ELF-1 (cell line): ENCODE measurements at regions not wholly inside any gene's neighbourhood (a gene's known extent, or its start where the extent isn't known, plus 50 kb on each side); places are given as distances from the start of the nearest gene placed in this dataset.
"Not testable (repeated sequence)": the region's sequence is repeated elsewhere in the genome, so short reads cannot be mapped to it uniquely, and the experiment has no call there.

ENCODE experiments used
- DNase-seq: peaks from one replicate; pipeline ENCODE4 v3.0.0-alpha.2; 2016; ENCODE audit warnings: low read depth, low spot score

GRCh38 chr5:97922776-97923175, 739.7 kb upstream of the RIOK2 start:
- DNase-seq, result no peak

DNA sequence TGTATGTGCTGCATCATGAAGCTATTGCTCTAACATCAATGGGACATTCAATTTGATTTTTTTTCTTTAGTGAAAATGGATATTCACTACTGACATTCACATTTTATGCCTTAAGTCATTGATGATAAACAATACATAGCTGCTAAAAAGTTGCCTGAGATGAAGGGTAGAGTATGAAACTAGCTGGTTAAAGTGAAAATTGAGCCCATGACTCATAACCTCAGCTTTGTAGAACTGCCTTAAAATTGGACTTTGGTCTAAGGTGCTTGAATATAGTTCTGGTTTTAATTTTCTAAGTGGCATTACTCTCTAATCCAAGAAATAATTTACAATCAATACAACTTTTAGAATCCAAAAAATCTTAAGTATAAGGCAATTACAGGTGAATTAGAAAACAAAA, 740.4 kb upstream of the RIOK2 start:
- DNase-seq, result no peak

- no peak for DNase-seq
Measured at GRCh38 chr5:97923997-97924396, 741.0 kb upstream of the RIOK2 start.

DNA sequence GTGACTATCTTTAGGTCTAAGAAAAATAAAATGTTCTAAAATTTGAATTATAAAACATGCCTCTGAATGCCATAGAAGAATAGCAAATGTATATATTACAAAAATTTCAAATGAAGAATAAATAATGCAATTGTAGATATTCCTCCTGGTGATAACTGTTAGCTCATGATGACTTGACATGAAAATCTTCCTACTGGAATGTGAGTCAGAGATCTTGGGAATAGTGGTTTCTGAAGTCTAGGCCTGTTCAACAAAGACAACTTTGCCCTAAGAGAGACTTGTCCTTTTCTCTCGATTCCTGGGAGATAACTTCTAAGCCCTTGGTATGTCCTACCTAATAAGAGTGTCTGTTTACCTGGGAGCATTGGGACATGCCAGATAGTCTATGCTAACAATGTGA, 746.3 kb upstream of the RIOK2 start:
- no peak for DNase-seq

GRCh38 chr5:97931829-97932228, 748.8 kb upstream of the RIOK2 start:
- DNase-seq, result no peak

- no peak for DNase-seq
Measured at GRCh38 chr5:97936231-97936630, 753.2 kb upstream of the RIOK2 start.

- peak; percentile 27 for DNase-seq
Measured at GRCh38 chr5:97937846-97938245, 754.8 kb upstream of the RIOK2 start.

DNA sequence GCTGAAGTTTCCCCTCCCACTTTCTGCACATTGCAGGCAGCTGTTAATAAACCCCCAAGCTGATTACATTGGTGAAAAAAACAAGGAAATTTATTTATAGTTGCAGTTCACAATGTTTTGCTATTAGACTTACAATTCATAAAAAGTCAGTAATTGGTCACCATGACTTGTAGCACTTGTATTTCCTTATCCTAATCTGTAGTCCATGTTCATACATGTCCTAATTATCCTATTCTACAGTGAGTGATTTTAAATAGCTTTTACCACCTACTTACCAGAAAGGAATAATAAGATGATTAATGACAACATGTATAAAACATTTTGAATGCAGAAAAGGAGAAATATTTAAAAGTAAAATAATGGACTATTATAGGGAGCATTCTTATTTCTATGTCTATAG, 760.0 kb upstream of the RIOK2 start:
- no peak for DNase-seq

DNA sequence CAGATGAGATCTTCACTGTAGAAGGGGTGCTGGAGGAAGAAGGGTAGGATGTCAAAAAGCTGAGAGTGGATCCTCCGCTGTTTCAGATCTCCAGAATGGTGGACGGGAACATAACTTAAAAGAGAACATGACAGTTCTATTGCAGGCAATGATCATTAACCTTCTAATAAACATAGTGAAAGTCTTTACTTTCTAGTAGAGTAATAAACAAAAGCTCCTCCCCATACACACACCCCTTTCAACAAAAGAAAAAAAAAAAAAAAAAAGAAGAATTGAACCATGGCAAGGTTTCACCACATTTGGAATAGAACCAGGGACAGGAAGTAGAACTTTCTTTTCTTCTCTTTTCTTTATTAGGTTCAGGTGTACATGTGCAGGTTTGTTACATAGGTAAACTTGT, 768.1 kb upstream of the RIOK2 start:
- no peak for DNase-seq

GRCh38 chr5:97955450-97955849, 772.4 kb upstream of the RIOK2 start:
- no peak for DNase-seq

DNA sequence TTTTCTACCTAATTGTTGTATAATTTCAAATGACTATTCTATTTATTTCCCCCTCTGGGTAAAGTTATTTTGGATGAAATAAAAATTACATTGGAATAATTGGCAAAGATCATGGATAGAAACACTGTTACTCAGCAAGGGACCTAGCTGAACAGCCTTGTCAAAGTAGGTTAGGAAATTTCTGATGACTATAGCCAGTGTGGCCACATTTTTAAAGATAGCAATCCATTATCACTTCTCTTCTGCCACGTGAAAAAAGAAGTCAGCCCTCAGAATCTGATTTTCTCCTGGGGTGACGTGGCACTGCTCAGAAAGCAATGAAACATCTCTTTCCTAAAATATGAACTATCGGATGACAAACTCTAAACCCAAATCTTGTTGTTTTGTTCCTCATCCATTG, 784.2 kb upstream of the RIOK2 start:
- DNase-seq, result no peak

DNA sequence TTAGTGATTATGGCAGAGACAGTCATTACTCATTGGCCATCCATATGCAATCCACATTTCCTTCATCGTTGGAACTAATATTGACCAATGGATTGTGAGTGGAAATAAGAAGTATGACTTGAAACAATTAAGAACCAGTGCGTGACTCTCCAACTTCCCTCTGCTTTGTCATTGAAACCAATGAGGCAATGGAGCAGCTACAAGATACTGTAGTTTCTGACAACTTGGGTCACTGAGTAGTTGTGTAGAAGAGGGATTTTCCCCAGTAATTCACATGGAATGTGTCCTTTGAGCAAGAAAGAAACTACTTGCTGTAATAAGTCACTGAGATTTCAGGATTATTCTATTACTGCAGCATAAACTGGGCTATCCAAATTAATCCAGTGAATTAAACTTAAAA, 785.3 kb upstream of the RIOK2 start:
- DNase-seq, result no peak

GRCh38 chr5:97979740-97980139, 793.7 kb upstream of the RGMB start:
- no peak for DNase-seq

GRCh38 chr5:97980291-97980690, 793.2 kb upstream of the RGMB start:
- DNase-seq, result no peak

GRCh38 chr5:97986069-97986468, 787.4 kb upstream of the RGMB start:
- DNase-seq, result peak; percentile 7

- no peak for DNase-seq
Measured at GRCh38 chr5:97991236-97991635, 782.2 kb upstream of the RGMB start.

DNA sequence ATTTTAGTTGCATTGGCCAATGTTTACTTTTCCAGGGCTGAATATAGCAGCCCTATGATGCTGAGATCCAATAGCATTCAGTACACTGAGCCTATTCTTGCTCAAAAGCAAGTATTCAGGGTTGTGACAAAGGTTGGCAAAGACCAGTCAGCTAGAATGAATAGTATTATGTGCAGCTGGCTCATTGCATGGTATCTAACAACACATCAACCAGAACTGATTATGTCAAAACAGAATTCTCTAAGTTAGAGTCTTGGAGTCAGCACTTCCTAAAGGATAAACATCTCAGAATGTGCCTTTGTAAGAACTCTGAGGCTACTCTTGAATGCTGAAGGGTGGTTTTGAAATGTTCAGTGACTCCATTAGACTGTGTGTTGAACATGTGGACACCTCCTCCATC, 774.5 kb upstream of the RGMB start:
- DNase-seq, result no peak

DNA sequence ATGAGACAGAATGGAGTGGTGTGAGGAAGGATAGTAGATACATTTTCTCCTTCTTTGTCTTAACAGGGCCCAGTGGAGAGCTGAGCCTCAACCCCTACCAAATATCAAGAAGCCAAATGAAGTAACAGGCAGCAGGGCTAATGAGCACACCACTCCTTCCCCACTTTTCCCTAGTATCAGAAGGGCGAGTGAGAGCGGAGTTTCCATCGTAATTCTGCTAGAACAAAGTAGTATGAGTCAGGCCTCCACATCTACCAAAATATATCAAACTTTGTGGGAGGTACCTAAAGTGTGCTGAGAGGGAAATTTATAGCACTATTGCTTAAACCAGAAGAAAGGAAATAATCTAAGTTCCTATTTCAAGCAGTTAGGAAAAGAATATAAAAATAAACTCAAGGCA, 769.0 kb upstream of the RGMB start:
- DNase-seq, result no peak

- DNase-seq, result no peak
Measured at GRCh38 chr5:98016771-98017170, 756.7 kb upstream of the RGMB start.

DNA sequence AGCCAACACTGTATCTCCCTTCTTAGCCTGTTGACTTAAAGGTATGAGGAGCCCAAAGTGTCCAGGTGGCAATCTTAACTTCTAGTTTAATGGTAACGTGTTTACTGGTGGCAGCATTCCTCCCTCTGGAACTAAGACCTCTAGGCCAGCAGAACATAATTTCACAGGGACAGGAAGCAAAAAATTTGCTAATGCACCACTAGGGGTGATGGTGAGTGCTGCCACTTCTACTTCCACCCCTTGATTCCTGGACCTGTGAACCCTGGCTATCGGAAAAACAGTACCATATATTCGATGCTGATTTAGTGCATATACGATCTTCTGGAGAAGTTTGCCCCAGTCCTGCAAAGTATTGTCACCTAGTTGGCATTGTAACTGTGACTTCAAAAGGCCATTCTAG, 743.2 kb upstream of the RGMB start:
- not testable (repeated sequence) for DNase-seq

GRCh38 chr5:98031036-98031435, 742.4 kb upstream of the RGMB start:
- DNase-seq, result not testable (repeated sequence)

GRCh38 chr5:98031496-98031895, 742.0 kb upstream of the RGMB start:
- no peak for DNase-seq

- DNase-seq, result no peak
Measured at GRCh38 chr5:98031926-98032325, 741.5 kb upstream of the RGMB start.

DNA sequence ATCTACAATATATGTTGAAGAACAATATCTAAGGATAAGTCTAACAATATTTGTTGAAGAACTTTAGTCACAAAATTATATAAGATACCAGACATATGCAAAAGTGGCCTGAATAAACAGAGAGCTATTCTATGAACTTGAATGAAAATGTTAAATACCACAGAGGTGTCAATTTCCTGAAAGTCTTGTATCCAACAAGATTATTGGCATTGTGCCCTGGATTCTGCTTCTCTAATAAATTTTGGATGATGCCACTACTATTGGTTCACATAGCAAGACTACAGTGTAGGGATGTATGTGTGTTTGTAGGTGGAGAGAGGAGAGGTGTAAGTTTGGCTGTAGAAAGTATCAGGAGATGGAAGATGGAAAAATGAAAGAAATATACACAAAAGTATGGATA, 731.8 kb upstream of the RGMB start:
- DNase-seq, result no peak

GRCh38 chr5:98042521-98042920, 730.9 kb upstream of the RGMB start:
- DNase-seq, result no peak
